Endothelial cell of umbilical vein (primary cell): ENCODE measurements at regions not wholly inside any gene's neighbourhood (a gene's known extent, or its start where the extent isn't known, plus 50 kb on each side); places are given as distances from the start of the nearest gene placed in this dataset.

Experiments used
- BruUV-seq: library from RNA; stranded (reverse); fragments of 400-500 nt; replicated peaks from 2 replicates; lab custom pipeline; 2021; lab: Mats Ljungman, UMichigan
- CTCF ChIA-PET: fragments of 300-600, 350-600 bp; sonication (Branson Sonifier 250); formaldehyde crosslinking; loops from one replicate; lab custom pipeline; 2021; ENCODE audit warnings: antibody characterized with exemption, inconsistent platforms; lab: Charles Lee
- POLR2A ChIA-PET: fragments of 300-600, 350-600 bp; sonication (Branson Sonifier 250); formaldehyde crosslinking; loops from one replicate; lab custom pipeline; 2021; ENCODE audit warnings: antibody characterized with exemption, inconsistent platforms; lab: Charles Lee
- DNase-seq: peaks from one replicate; pipeline ENCODE4 v3.0.0-alpha.2; 2011; ENCODE audit warnings: low read depth, low spot score
- FAIRE-seq: peaks from 2 replicates; lab custom pipeline; 2011; peaks lifted over from hg19 to GRCh38; lab: Jason Lieb, UNC
- H2AFZ ChIP-seq: 2 replicates; pipeline ENCODE4 v1.6.0; 2012; ENCODE audit warnings: low read depth, low read length, control low read depth, inconsistent platforms
- H3K27ac ChIP-seq: 2 replicates; pipeline ENCODE4 v1.5.1; 2011; ENCODE audit warnings: low read depth, mild to moderate bottlenecking, control low read depth, low read length, moderate library complexity; ENCODE audit not compliant: insufficient read depth
- H3K27me3 ChIP-seq, 2 experiments: 2 replicates each; pipeline versions ENCODE4 v1.6.0 to v1.6.1; 2011; ENCODE audit warnings: low read length in 2 of 2, mixed read lengths in 1 of 2; ENCODE audit not compliant: control insufficient read depth in 2 of 2, insufficient read depth in 2 of 2
- H3K36me3 ChIP-seq, 2 experiments: 2 replicates in 1 of 2; 3 replicates in 1 of 2; pipeline ENCODE4 v1.5.1; 2011; ENCODE audit warnings: low read length in 2 of 2, mild to moderate bottlenecking in 1 of 2, moderate library complexity in 1 of 2; ENCODE audit not compliant: control insufficient read depth in 2 of 2, insufficient read depth in 2 of 2; ENCODE audit errors: extremely low read depth in 1 of 2
- H3K4me1 ChIP-seq: 3 replicates; pipeline ENCODE4 v1.5.1; 2011; ENCODE audit warnings: mild to moderate bottlenecking, low read length; ENCODE audit not compliant: control insufficient read depth, insufficient read depth; ENCODE audit errors: extremely low read depth
- H3K4me2 ChIP-seq: 2 replicates; pipeline ENCODE4 v1.6.1; 2011; ENCODE audit warnings: low read length, control low read depth, mixed read lengths; ENCODE audit not compliant: insufficient read depth
- H3K4me3 ChIP-seq, 3 experiments: fragments of 200-600 bp in 1 of 3; sonication (generic), shearing (Covaris generic) in 1 of 3; replicated peaks in 1 of 3; 2 replicates each; pipeline ENCODE4 v1.5.1; 2011 to 2016; ENCODE audit warnings: control low read depth in 3 of 3, low read length in 3 of 3, mild to moderate bottlenecking in 2 of 3, inconsistent platforms in 1 of 3, low read depth in 1 of 3, moderate library complexity in 1 of 3; ENCODE audit not compliant: insufficient read depth in 1 of 3
- H3K79me2 ChIP-seq: 2 replicates; pipeline ENCODE4 v1.6.0; 2012; ENCODE audit warnings: low read length, inconsistent platforms; ENCODE audit not compliant: control insufficient read depth, insufficient read depth
- H3K9ac ChIP-seq: replicated peaks from 2 replicates; pipeline ENCODE3; 2011; ENCODE audit warnings: low read length, control low read depth; ENCODE audit not compliant: insufficient read depth; ENCODE audit errors: extremely low read depth
- H3K9me1 ChIP-seq: replicated peaks from 3 replicates; pipeline ENCODE4 v1.6.0; 2011; ENCODE audit warnings: mild to moderate bottlenecking, low read length; ENCODE audit not compliant: control insufficient read depth, insufficient read depth; ENCODE audit errors: extremely low read depth
- H3K9me3 ChIP-seq: replicated peaks from 2 replicates; pipeline ENCODE4 v1.5.1; 2012; ENCODE audit warnings: low read length, inconsistent platforms; ENCODE audit not compliant: control insufficient read depth, insufficient read depth
- H4K20me1 ChIP-seq: replicated peaks from 2 replicates; pipeline ENCODE3; 2011; ENCODE audit warnings: mild to moderate bottlenecking, low read length; ENCODE audit not compliant: control insufficient read depth, insufficient read depth; ENCODE audit errors: extremely low read depth
- CTCF ChIP-seq, 2 donors: IDR thresholded peaks; 1 replicate in 1 of 2; 2 replicates in 1 of 2; pipeline ENCODE4 v1.5.1; 2011; ENCODE audit warnings: low read length in 2 of 2, mild to moderate bottlenecking in 2 of 2, moderate library complexity in 2 of 2, control low read depth in 1 of 2, inconsistent platforms in 1 of 2, low read depth in 1 of 2; ENCODE audit not compliant: insufficient read depth in 1 of 2; ENCODE audit errors: extremely low read depth in 1 of 2
- EZH2 ChIP-seq: IDR thresholded peaks from 2 replicates; pipeline ENCODE4 v1.6.1; 2012; ENCODE audit warnings: borderline replicate concordance, low read depth, mild to moderate bottlenecking, moderate library complexity, low read length, inconsistent platforms; ENCODE audit not compliant: severe bottlenecking
- FOS ChIP-seq: IDR thresholded peaks from 2 replicates; pipeline ENCODE4 v1.6.1; 2011; ENCODE audit warnings: mild to moderate bottlenecking, low read length, moderate library complexity, borderline replicate concordance; ENCODE audit not compliant: insufficient read depth
- GATA2 ChIP-seq: IDR thresholded peaks from 2 replicates; pipeline ENCODE4 v1.7.0; 2011; ENCODE audit warnings: low read depth, mild to moderate bottlenecking, moderate library complexity, mixed read lengths, low read length; ENCODE audit not compliant: insufficient read length, insufficient read depth
- JUN ChIP-seq: IDR thresholded peaks from 2 replicates; pipeline ENCODE4 v1.6.1; 2011; ENCODE audit warnings: borderline replicate concordance, low read depth; ENCODE audit not compliant: insufficient read length, insufficient read depth
- MAX ChIP-seq: IDR thresholded peaks from 2 replicates; pipeline ENCODE4 v1.6.1; 2011; ENCODE audit not compliant: insufficient read depth, insufficient read length
- MYC ChIP-seq: IDR thresholded peaks from one replicate; pipeline ENCODE4 v1.6.1; 2011; ENCODE audit warnings: mild to moderate bottlenecking, low read depth, low read length
- POLR2A ChIP-seq: IDR thresholded peaks from 2 replicates; pipeline ENCODE4 v1.6.1; 2012; ENCODE audit warnings: low read depth, mild to moderate bottlenecking, control low read depth, low read length
- POLR2AphosphoS5 ChIP-seq: IDR thresholded peaks from 2 replicates; pipeline ENCODE4 v1.6.1; 2012; ENCODE audit warnings: low read depth, mild to moderate bottlenecking, control low read depth, low read length, moderate library complexity; ENCODE audit not compliant: insufficient read depth
- dilution Hi-C: fragments of 300-500 bp; cut with MboI; formaldehyde crosslinking; loops from one replicate; pipeline ENCODE4 v1.15.0; 2019; ENCODE audit warnings: low sequenced_read_pairs; ENCODE audit not compliant: extremely low pct_ligation_motif_present
- intact Hi-C: fragments of 100-400 bp; cut with micrococcal nuclease; formaldehyde crosslinking; loops from one replicate; pipeline ENCODE4 v1.10.0; 2022

DNA sequence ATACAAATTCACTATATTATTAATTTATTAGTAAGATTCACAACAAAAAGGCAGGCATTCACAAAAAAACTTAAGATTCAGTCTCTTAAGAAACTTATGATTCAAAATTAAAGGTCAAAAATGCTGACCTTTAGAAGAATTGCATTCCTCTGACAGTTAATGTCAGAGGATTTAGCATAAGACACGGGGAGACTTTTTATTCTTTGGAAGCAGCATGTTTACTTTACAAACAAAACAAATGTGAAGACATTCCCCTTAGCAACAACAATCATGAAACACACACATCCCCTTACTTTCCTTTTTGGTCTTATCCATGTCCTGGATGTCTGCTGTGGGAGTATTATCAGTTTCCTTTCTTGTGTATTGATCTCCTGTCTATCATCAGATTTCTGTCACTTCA lies 117.1 kb downstream of the RAD51AP2 start:
- Histone ChIP-seq H3K27me3 (no peaks in the 10 kb centered on the region), H3K4me1 (no peaks in the 10 kb centered on the region), H3K79me2 (no peaks in the 10 kb centered on the region), H3K9me3 (no peaks in the 10 kb centered on the region), H3K36me3 (no peaks in the 10 kb centered on the region), H3K9me1 (no peaks in the 10 kb centered on the region), H4K20me1 (no peaks in the 10 kb centered on the region), H2AFZ (no peak overlapping the region), H3K4me3 (no peak overlapping the region), H3K27ac (no peak overlapping the region), H3K4me2 (no peak overlapping the region), H3K9ac (no peak overlapping the region)
- intact Hi-C loops: no loop called here
- FAIRE-seq (no peak), DNase-seq (no peak)
- ChIA-PET POLR2A (no interaction called here), CTCF (no interaction called here)
- TF ChIP-seq CTCF (IDR thresholded peaks at IDR 0.05; ENCODE audit: extremely low read depth in 1 of 2, insufficient read depth in 1 of 2, low read depth in 1 of 2, low read length in 2 of 2) (no peak), POLR2AphosphoS5 (no peak), POLR2A (no peak), MAX (no peak), EZH2 (no peak), JUN (no peak), GATA2 (no peak), MYC (no peak), FOS (no peak)
- no TSS peak for BruUV-seq
- dilution Hi-C loops: no loop called here
